Activated T-helper 1 cell treated with anti-CD3 and anti-CD28 coated beads, Interleukin-2, amount 50 U/mL, for 16 hours (primary cell): ENCODE measurements at regions not wholly inside any gene's neighbourhood (a gene's known extent, or its start where the extent isn't known, plus 50 kb on each side); places are given as distances from the start of the nearest gene placed in this dataset.

Experiments
- DNase-seq, 2 donors: peaks; one replicate each; pipeline ENCODE4 v3.0.0-alpha.2; 2020; ENCODE audit warnings: low read depth in 1 of 2, low spot score in 1 of 2

GRCh38 chr6:8707956-8708772 is 272.8 kb upstream of the SLC35B3 start:
- no peak for DNase-seq

- DNase-seq, result no peak
Observed at GRCh38 chr6:8707369-8707768, 272.0 kb upstream of the SLC35B3 start.

GRCh38 chr6:8705435-8706020 is 270.2 kb upstream of the SLC35B3 start:
- DNase-seq, result no peak

GRCh38 chr6:8703059-8703458 is 267.7 kb upstream of the SLC35B3 start:
- no peak for DNase-seq

- DNase-seq, result no peak
Observed at GRCh38 chr6:8688821-8689220, 253.5 kb upstream of the SLC35B3 start.

- no peak for DNase-seq
Observed at GRCh38 chr6:8686077-8686476, 250.7 kb upstream of the SLC35B3 start.

GRCh38 chr6:8683204-8683603 is 247.9 kb upstream of the SLC35B3 start:
- DNase-seq, result no peak

- DNase-seq, result no peak
Observed at GRCh38 chr6:8679823-8680222, 244.5 kb upstream of the SLC35B3 start.

- no peak for DNase-seq
Observed at GRCh38 chr6:8678466-8678865, 243.1 kb upstream of the SLC35B3 start.

GRCh38 chr6:8674126-8674525 is 238.8 kb upstream of the SLC35B3 start:
- DNase-seq, result no peak

- no peak for DNase-seq
Observed at GRCh38 chr6:8672882-8673281, 237.5 kb upstream of the SLC35B3 start.

GRCh38 chr6:8670792-8671191 is 235.4 kb upstream of the SLC35B3 start:
- no peak for DNase-seq

- no peak for DNase-seq
Observed at GRCh38 chr6:8664700-8665099, 229.4 kb upstream of the SLC35B3 start.

GRCh38 chr6:8664070-8664469 is 228.7 kb upstream of the SLC35B3 start:
- no peak for DNase-seq

- no peak for DNase-seq
Observed at GRCh38 chr6:8659404-8660189, 224.3 kb upstream of the SLC35B3 start.

- no peak for DNase-seq
Observed at GRCh38 chr6:8658416-8658815, 223.1 kb upstream of the SLC35B3 start.

- DNase-seq, result no peak
Observed at GRCh38 chr6:8657522-8657921, 222.2 kb upstream of the SLC35B3 start.

- DNase-seq, result no peak
Observed at GRCh38 chr6:8655670-8656454, 220.5 kb upstream of the SLC35B3 start.

- DNase-seq, result no peak
Observed at GRCh38 chr6:8652710-8653109, 217.4 kb upstream of the SLC35B3 start.

GRCh38 chr6:8651998-8652397 is 216.7 kb upstream of the SLC35B3 start:
- no peak for DNase-seq

GRCh38 chr6:8645212-8645611 is 209.9 kb upstream of the SLC35B3 start:
- DNase-seq, result no peak
